Activated T-cell treated with anti-CD3 and anti-CD28 coated beads for 4 hours (primary cell): ENCODE measurements at regions not wholly inside any gene's neighbourhood (a gene's known extent, or its start where the extent isn't known, plus 50 kb on each side); places are given as distances from the start of the nearest gene placed in this dataset.
"Not testable (repeated sequence)": the region's sequence is repeated elsewhere in the genome, so short reads cannot be mapped to it uniquely, and the experiment has no call there.

ENCODE experiments used
- DNase-seq: peaks from one replicate; pipeline ENCODE4 v3.0.0-alpha.2; 2020

GRCh38 chr1:4121834-4122512, 221.9 kb upstream of the C1orf174 start:
- DNase-seq, result no peak

DNA sequence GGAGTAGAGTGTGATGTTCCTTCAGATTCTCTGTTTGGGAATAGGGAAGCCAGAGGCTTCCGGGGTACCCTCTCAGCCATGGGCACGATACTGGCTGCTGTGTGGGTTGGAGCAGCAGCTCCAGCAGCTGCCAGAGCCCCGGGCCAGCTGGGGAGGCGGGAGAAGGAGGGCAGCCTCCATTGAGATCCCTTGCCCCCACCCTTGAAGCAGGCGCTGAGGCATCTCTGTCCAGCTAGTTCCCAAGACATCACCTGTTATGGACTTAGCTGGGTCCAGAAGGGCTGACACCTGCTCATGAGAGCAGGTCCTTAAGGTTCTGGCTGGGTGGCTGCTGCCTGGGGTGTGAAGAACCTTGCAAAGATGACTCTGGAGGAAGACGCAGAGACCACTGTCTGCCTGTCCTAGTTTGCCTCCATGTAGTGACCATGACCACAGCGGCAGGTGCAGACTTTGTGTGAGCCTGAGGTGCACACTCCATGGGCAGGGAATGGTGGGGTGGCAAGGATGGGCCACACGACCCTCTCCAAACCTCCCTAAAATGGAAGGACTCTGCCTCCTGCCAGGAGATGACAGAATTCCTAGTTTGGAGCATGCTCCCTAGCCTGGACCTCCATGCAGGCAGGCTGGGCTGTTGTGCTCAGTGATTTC, 222.6 kb upstream of the C1orf174 start:
- DNase-seq, result no peak

DNA sequence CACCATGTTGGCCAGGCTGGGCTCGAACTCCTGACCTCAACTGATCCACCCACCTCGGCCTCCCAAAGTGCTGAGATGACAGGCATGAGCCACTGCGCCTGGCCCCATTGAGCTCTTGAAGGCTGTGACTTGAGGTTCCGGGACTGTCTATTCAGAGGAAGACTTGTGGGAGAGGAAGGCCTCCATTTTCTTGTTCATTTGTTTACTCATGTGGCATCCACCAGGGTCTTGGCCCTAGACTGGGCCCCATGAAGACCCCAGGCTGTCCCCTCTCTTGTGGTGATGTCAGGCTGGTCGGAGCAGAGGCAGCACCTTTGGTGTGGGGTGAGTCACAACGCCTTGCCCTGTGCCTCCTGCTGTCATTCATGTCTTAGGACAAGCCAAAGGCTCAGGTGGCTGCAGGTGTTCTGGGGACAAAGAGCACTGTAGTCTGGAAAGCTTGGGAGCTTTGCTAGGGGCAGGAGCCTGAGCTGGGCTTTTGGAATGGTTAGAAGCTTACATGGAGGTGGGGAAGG, 224.6 kb upstream of the C1orf174 start:
- no peak for DNase-seq

DNA sequence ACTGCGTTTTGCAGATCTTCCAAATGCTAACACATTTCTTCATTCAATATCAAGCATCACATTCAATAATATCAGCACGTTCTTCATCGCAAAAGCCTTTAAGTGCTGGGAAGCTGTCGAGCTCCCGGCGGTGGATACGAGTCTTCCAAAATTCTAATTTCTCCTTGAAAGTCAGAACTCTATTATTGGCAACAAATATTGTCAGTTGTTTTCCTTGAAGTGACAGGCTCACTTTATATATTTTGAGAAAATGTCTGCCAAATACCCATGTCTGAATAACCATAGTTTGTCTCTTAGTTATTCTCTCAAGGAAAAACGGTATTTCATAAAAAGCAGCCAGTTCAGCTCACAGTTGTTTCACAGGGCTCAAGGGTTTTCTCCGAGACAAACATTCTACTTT, 226.2 kb upstream of the C1orf174 start:
- no peak for DNase-seq

GRCh38 chr1:4126731-4127591, 226.9 kb upstream of the C1orf174 start:
- DNase-seq, result no peak

- no peak for DNase-seq
Observed at GRCh38 chr1:4127592-4128140, 227.6 kb upstream of the C1orf174 start.

DNA sequence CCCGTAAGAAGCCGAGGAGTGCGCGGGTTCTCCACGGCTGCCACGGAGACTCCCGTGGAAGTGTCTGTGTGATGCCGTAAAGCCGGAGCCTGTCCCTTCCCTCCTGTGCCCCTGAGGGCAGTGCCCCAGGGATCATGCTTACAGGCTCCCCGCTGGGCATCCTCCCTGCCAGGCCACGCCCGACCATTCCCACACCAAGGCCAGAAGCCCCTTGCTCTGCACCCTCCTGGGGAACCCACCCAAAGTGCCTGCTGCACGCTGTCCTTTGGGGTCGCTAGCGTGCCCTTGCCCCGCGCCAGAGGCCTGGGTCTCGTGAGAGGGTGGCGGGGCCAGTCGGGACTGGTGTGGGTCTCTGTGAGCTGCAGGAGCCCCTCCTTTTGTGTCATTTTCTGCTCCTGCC, 228.5 kb upstream of the C1orf174 start:
- DNase-seq, result no peak

GRCh38 chr1:4129693-4130092, 229.6 kb upstream of the C1orf174 start:
- DNase-seq, result no peak

DNA sequence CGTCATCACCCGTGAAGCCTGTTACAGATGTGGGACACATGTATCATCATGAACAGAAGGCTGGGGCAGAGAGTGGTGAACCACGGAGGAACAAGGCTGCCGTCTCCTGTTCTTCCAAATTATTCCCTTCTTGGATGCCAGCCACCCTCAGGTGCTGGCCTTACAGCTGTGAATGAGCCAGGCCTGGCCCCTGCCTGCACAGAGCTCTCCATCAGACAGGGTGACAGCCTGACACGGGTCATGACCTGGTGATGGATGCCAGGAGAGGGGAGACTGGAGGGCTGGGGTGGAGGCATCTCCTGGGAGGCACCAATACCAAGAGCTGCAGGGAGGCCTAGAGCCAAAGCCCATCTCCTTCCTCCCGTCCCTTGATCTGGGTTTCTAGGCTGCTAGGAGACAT, 230.0 kb upstream of the C1orf174 start:
- no peak for DNase-seq

DNA sequence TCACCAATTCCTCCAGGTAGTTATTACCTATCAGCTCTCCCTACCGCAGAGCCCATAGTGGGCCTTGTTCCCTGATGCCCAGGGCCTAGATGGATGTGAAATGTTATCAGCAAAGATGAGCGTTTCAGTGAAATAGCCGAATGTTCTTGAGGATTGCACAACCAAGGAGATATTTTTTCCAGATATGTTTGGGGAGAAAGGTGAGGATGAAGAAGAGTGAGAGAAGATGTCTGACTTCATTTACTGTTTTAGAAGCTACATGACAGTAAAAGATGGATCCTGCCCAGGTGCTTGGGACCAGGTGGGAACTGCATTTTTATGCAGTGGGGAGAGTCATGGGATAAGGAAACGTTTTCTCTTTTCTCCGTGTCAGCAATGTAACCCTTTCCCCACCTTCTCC, 231.7 kb upstream of the C1orf174 start:
- no peak for DNase-seq

DNA sequence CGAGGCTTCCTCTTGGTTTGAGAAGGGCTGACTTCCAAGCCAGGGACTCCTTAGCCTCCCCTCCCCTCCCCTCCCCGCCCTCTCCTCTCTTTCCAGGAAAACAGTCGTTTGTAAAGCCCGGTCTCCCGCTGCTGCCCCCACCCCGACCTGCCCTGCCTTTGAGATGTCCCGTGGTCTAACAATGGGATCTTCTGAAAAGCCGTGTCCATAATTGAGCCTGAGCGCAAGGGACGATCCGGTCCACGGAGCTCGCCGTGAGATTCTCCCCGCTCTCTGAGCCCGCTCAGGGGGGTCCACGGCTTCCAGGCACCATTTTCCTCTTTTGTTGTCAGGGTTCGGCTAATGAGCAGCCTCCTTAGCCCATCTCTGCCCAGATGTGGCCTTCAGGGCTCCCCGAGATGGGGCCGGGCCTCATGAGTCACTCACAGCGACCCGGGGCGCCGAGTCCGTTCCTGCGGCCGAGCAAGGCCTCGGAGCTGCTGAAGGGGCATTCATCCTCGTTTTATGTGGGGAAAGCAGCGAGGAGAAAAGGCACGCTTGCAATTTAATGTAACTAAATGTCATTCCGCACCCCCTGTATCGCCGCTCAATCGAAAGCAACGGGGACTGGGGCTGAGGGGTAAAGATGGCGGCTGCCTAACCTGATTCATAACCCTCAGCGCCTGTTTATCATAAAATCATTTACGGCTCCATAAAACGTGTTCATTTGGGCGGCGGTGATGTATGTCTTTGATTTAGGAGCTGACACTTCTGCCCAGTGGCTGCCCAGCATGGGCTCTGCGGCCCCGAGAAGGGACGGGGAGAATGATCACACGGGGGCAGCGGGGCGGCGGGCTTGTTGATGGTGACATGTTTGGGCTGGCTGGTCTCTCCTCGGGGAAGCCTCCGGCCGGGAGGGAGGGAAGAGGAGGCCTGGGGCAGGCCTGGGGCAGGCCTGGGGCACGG, 232.6 kb upstream of the C1orf174 start:
- no peak for DNase-seq

DNA sequence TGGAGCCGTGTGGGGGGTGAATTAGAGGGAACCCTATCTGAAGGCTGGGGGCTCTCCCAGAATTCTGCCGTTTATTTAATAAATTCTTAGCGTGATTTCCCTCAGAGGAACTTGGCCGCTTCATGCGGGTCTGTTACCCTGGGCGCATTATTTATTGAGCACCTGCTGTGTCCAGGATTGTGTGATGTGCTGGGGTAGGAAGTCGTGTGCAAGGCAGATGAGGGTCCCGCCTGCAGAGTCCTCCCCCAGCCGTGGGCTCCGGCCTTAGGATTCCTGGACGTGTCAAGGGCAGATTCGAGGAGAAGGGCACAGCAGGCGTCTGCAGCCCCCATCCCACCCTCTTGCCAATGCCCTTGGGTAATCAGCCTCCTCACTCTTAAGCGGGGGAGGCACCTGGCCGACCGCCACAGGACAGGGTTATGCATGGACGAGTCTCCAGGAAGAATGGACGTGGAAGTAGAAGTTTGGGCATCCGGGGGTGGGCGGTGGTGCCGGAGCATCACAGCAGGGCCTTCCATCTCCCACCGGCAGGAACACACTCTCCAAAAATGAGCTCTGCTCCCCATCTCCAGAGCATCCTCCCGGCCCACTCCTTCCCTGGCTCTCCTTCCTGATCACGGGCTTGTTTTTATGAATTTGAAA, 233.3 kb upstream of the C1orf174 start:
- DNase-seq, result no peak

DNA sequence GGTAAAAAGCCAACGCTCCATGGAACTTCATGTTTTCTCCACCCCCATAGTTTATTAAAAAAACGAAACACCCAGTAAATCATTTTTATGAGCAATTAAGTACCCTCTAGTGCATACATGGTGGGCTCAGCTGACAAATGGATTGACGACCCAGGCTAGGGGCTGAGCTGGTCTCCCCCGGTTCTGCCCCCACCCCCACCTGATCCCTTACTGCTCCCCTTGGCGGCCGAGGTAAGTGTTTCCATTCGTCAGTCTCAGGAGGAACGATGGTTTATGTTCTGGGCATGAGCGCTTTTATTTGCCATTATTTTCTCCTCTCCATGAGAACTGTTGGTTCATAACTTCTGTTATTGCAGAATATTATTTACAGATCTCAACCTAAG, 233.9 kb upstream of the C1orf174 start:
- no peak for DNase-seq

GRCh38 chr1:4135853-4136252, 235.8 kb upstream of the C1orf174 start:
- not testable (repeated sequence) for DNase-seq

DNA sequence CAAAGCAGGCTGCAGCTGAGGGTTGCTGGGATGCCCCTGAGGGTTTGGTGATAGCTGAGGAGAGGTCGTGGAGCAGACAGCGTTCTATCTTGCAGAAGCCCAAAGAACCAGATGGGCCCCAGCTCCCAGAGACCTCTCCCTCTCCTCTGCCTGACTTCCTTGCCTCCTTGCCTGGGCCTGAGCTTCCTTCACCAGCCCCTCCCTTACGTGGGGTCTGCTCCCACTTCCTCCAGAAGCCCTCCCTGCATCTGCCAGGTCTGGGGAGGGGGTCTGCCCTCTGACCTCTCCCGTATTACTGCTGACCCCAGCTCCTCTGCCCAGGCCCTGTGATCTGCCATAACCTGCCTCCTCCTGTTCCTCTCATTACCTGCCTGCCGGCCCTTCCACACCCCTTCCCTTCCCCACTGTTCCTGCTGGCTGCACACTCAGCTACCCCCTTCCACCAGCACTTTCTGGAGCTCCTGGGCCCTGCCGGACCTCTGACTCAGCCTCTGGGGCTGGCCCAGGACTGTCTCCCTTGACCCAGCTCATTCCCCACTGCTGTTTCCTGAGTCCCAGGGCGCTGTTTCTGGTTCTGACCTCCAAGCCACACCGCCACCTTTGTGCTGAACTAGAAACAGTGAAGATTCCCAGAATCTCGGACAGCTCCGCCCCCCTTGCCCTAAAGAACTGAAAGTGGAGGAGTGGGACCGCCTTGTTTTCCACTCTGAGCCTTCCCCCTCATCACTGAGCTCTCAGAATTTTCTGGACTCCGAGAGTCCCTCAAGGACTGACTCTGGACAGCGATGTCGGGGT, 237.7 kb upstream of the C1orf174 start:
- DNase-seq, result no peak

- no peak for DNase-seq
Observed at GRCh38 chr1:4139646-4140045, 239.6 kb upstream of the C1orf174 start.

- no peak for DNase-seq
Observed at GRCh38 chr1:4140241-4140640, 240.2 kb upstream of the C1orf174 start.

- DNase-seq, result no peak
Observed at GRCh38 chr1:4140821-4141220, 240.7 kb upstream of the C1orf174 start.

DNA sequence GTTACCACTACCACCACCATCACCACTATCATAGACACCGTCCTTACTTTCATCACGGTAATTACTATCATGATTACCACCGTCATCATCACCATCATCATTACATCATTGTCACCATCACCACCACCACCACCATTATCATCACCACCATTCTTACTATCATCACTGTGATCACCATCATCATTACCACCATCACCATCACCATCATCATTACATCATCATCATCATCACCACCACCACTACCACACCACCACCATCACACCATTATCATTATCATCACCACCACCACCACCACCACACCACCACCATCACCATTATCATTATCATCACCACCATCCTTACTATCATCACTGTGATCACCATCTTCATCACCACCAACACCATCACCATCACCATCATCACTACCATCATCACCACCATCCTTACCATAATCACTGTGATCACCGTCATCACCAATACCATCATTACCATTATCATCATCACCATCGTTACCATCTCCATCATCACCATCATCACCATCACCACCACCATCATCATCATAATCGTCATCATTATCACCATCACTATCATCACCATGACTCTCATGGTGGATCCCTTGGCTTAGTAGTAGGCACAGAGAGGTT, 244.4 kb upstream of the C1orf174 start:
- no peak for DNase-seq

DNA sequence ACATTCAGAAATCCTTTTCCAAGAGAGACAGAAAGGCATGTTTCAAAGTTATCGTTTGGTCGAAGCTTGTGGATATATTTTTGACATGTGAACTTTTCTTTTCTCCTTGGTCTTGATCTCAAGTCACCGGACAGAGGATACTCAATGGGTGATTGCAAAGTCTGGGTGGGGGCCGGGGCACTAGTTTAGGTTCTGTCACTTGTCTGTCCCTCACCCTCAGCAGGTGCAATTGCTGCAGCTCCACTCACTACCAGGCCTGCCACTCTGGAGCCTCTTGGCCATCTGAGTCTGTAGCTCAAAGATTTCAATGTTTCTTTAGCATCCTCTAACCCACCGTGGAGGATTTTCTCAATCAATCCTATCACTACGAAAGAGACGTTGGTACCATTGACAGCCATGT, 246.0 kb upstream of the C1orf174 start:
- DNase-seq, result no peak
